ENCODE measurements at regions not wholly inside any gene's neighbourhood (a gene's known extent, or its start where the extent isn't known, plus 50 kb on each side); places are given as distances from the start of the nearest gene placed in this dataset.

GRCh38 chr2:205932861-205933260 lies 153.1 kb downstream of the INO80D start (continued):
- TF ChIP-seq, protein P1, sequence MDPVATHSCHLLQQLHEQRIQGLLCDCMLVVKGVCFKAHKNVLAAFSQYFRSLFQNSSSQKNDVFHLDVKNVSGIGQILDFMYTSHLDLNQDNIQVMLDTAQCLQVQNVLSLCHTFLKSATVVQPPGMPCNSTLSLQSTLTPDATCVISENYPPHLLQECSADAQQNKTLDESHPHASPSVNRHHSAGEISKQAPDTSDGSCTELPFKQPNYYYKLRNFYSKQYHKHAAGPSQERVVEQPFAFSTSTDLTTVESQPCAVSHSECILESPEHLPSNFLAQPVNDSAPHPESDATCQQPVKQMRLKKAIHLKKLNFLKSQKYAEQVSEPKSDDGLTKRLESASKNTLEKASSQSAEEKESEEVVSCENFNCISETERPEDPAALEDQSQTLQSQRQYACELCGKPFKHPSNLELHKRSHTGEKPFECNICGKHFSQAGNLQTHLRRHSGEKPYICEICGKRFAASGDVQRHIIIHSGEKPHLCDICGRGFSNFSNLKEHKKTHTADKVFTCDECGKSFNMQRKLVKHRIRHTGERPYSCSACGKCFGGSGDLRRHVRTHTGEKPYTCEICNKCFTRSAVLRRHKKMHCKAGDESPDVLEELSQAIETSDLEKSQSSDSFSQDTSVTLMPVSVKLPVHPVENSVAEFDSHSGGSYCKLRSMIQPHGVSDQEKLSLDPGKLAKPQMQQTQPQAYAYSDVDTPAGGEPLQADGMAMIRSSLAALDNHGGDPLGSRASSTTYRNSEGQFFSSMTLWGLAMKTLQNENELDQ (tag by site-specific recombination; IDR thresholded peaks at IDR 0.05; ENCODE audit: low read depth) = no peak
- TF ChIP-seq ZNF701 (tag by site-specific recombination; IDR thresholded peaks at IDR 0.05) = no peak
- TF ChIP-seq WT1 (tag by site-specific recombination; IDR thresholded peaks at IDR 0.05) = no peak
- TF ChIP-seq ZNF521 (tag by site-specific recombination; IDR thresholded peaks at IDR 0.05) = no peak
- no peak for TF ChIP-seq ZNF311 (tag by site-specific recombination; IDR thresholded peaks at IDR 0.05; ENCODE audit: borderline replicate concordance)
- TF ChIP-seq ZNF2 (tag by site-specific recombination; IDR thresholded peaks at IDR 0.05) = no peak
- no peak for TF ChIP-seq ZNF548 (tag by site-specific recombination; IDR thresholded peaks at IDR 0.05)

DNA sequence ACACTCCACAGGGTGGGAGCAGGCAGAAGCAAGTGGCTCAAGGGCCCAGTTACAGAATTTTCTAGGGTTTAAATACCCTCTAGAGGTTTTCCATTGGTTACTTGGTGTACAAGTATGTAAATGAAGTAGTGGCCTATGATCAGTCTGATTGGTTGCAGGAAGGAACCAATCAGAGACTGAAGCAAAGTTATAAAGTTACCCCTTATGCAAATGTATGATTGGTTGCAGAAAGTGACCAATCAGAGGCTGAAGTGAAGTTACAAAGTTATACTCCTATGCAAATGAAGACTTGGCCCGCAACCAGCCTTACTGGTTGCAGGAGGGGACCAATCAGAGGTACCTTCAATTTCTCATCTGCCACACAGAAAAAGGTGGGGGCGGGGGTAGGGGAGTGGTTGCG lies 154.6 kb downstream of the INO80D start:
- TF ChIP-seq GFI1B (tag by site-specific recombination; IDR thresholded peaks at IDR 0.05) (no peak), ZFP69B (tag by site-specific recombination; IDR thresholded peaks at IDR 0.05) (no peak), ZNF701 (tag by site-specific recombination; IDR thresholded peaks at IDR 0.05) (no peak), ZNF175 (tag by site-specific recombination; IDR thresholded peaks at IDR 0.05) (no peak), SP3 (tag by site-specific recombination; IDR thresholded peaks at IDR 0.05) (no peak), ZNF391 (tag by site-specific recombination; IDR thresholded peaks at IDR 0.05; ENCODE audit: borderline replicate concordance, low read depth) (no peak), SP7 (tag by site-specific recombination; IDR thresholded peaks at IDR 0.05) (no peak), ZNF16 (tag by site-specific recombination; IDR thresholded peaks at IDR 0.05; ENCODE audit: low read depth) (no peak), ZNF48 (tag by site-specific recombination; IDR thresholded peaks at IDR 0.05) (no peak), KLF8 (tag by site-specific recombination; IDR thresholded peaks at IDR 0.05) (no peak), ZNF692 (tag by site-specific recombination; IDR thresholded peaks at IDR 0.05) (no peak), ZNF266 (tag by site-specific recombination; IDR thresholded peaks at IDR 0.05; ENCODE audit: low read depth) (no peak)
- TF ChIP-seq, protein P1 (tag by site-specific recombination; IDR thresholded peaks at IDR 0.05; ENCODE audit: low read depth) = no peak
- POLR2A ChIA-PET = no interaction called here
- CTCF ChIA-PET = interaction anchor here (1.3 kb wide), 1 partner anchor 11 kb away, joined by 8 read pairs; no protein-coding TSS in a partner anchor
- H3K4me1 ChIP-seq (ENCODE audit: control insufficient read depth, insufficient read depth, low read length) = no peaks in the 10 kb centered on the region
- no peak overlapping the region for H3K4me3 ChIP-seq (ENCODE audit: low read depth, low read length)
- H3K9me3 ChIP-seq (ENCODE audit: control insufficient read depth, insufficient read depth, low read depth, low read length) = no peaks in the 10 kb centered on the region
- no peak overlapping the region for H3K27ac ChIP-seq (ENCODE audit: extremely low read depth, low read depth, low read length)
- H3K36me3 ChIP-seq (ENCODE audit: control insufficient read depth in 2 of 2, insufficient read depth in 1 of 2, low read length in 2 of 2) = no peaks in the 10 kb centered on the region

GRCh38 chr2:205930209-205930608 lies 155.8 kb downstream of the INO80D start:
- ChIA-PET CTCF (interaction anchor here (0.6 to 1.3 kb wide), 5 partner anchors 8 to 154 kb away, joined by 3 to 8 read pairs (median 3); no protein-coding TSS in a partner anchor), POLR2A (interaction anchor here (0.6 kb wide), 1 partner anchor 345 kb away, joined by 3 read pairs; no protein-coding TSS in a partner anchor)
- H3K36me3 ChIP-seq (ENCODE audit: control insufficient read depth in 2 of 2, insufficient read depth in 1 of 2, low read length in 2 of 2) = no peaks in the 10 kb centered on the region

More at GRCh38 chr2:205930209-205930608, 155.8 kb downstream of the INO80D start:
- Histone ChIP-seq H3K4me1 (ENCODE audit: control insufficient read depth, insufficient read depth, low read length) (no peaks in the 10 kb centered on the region), H3K27ac (ENCODE audit: extremely low read depth, low read depth, low read length) (no peak overlapping the region), H3K9me3 (ENCODE audit: control insufficient read depth, insufficient read depth, low read depth, low read length) (no peaks in the 10 kb centered on the region), H3K4me3 (ENCODE audit: low read depth, low read length) (no peak overlapping the region)
- TF ChIP-seq, protein P2, sequence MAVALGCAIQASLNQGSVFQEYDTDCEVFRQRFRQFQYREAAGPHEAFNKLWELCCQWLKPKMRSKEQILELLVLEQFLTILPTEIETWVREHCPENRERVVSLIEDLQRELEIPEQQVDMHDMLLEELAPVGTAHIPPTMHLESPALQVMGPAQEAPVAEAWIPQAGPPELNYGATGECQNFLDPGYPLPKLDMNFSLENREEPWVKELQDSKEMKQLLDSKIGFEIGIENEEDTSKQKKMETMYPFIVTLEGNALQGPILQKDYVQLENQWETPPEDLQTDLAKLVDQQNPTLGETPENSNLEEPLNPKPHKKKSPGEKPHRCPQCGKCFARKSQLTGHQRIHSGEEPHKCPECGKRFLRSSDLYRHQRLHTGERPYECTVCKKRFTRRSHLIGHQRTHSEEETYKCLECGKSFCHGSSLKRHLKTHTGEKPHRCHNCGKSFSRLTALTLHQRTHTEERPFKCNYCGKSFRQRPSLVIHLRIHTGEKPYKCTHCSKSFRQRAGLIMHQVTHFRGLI (tag by site-specific recombination; IDR thresholded peaks at IDR 0.05) = no peak
